ENCODE measurements at regions not wholly inside any gene's neighbourhood (a gene's known extent, or its start where the extent isn't known, plus 50 kb on each side); places are given as distances from the start of the nearest gene placed in this dataset.

- TF ChIP-seq, protein P1, sequence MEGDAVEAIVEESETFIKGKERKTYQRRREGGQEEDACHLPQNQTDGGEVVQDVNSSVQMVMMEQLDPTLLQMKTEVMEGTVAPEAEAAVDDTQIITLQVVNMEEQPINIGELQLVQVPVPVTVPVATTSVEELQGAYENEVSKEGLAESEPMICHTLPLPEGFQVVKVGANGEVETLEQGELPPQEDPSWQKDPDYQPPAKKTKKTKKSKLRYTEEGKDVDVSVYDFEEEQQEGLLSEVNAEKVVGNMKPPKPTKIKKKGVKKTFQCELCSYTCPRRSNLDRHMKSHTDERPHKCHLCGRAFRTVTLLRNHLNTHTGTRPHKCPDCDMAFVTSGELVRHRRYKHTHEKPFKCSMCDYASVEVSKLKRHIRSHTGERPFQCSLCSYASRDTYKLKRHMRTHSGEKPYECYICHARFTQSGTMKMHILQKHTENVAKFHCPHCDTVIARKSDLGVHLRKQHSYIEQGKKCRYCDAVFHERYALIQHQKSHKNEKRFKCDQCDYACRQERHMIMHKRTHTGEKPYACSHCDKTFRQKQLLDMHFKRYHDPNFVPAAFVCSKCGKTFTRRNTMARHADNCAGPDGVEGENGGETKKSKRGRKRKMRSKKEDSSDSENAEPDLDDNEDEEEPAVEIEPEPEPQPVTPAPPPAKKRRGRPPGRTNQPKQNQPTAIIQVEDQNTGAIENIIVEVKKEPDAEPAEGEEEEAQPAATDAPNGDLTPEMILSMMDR (optimal IDR thresholded peaks at IDR 0.05 in 1 of 3, IDR thresholded peaks at IDR 0.05 in 1 of 3, conservative IDR thresholded peaks at IDR 0.05 in 1 of 3; ENCODE audit: extremely low read depth in 1 of 3, insufficient read depth in 2 of 3, low read length in 3 of 3) = no peak
- TF ChIP-seq EZH2 (IDR thresholded peaks at IDR 0.05; ENCODE audit: low read length) = no peak
Measured at GRCh38 chr18:77851802-77852201, 602.2 kb downstream of the GALR1 start.

All from keratinocyte (primary cell).